ENCODE measurements at regions not wholly inside any gene's neighbourhood (a gene's known extent, or its start where the extent isn't known, plus 50 kb on each side); places are given as distances from the start of the nearest gene placed in this dataset.

GRCh38 chr1:116321766-116322175, 51.3 kb upstream of the ATP1A1 start:
- TF ChIP-seq EZH2 (IDR thresholded peaks at IDR 0.05; ENCODE audit: insufficient read depth, low read length): no peak
- no peak for TF ChIP-seq CTCF (IDR thresholded peaks at IDR 0.05; ENCODE audit: insufficient read depth, low read depth, low read length)
- Mint-ChIP-seq H3K4me3 (ENCODE audit: unreplicated experiment) (no peak overlapping the region), H3K27ac (ENCODE audit: unreplicated experiment) (no peak overlapping the region), H3K27me3 (ENCODE audit: low read depth, unreplicated experiment) (peaks cover 2% of the 10 kb centered on the region), H3K9me3 (ENCODE audit: unreplicated experiment) (no peaks in the 10 kb centered on the region), H3K4me1 (ENCODE audit: low read depth, unreplicated experiment) (no peaks in the 10 kb centered on the region), H3K36me3 (ENCODE audit: low read depth, unreplicated experiment) (peaks cover 2% of the 10 kb centered on the region)
- no peaks in the 10 kb centered on the region for H3K27me3 ChIP-seq (ENCODE audit: insufficient read depth, low read length)
- DNase-seq (ENCODE audit: low read depth) (no peak), FAIRE-seq (no peak)
- H3K9me3 ChIP-seq (ENCODE audit: insufficient read depth, low read depth, low read length): no peaks in the 10 kb centered on the region
- no peaks in the 10 kb centered on the region for H3K4me1 ChIP-seq (ENCODE audit: insufficient read depth, low read length)
- no peak overlapping the region for H2AFZ ChIP-seq (ENCODE audit: low read depth, low read length)
- no peaks in the 10 kb centered on the region for H4K20me1 ChIP-seq (ENCODE audit: insufficient read depth, low read length)
- no peak overlapping the region for H3K27ac ChIP-seq (ENCODE audit: low read depth, low read length)
- no peak overlapping the region for H3K4me2 ChIP-seq (ENCODE audit: low read length)
- H3K36me3 ChIP-seq (ENCODE audit: insufficient read depth, low read length): no peaks in the 10 kb centered on the region
- H3K4me3 ChIP-seq (ENCODE audit: insufficient read depth, low read depth, low read length): no peak overlapping the region
- no peaks in the 10 kb centered on the region for H3K79me2 ChIP-seq (ENCODE audit: insufficient read depth, low read length)
- no peak overlapping the region for H3K9ac ChIP-seq (ENCODE audit: low read length)

DNA sequence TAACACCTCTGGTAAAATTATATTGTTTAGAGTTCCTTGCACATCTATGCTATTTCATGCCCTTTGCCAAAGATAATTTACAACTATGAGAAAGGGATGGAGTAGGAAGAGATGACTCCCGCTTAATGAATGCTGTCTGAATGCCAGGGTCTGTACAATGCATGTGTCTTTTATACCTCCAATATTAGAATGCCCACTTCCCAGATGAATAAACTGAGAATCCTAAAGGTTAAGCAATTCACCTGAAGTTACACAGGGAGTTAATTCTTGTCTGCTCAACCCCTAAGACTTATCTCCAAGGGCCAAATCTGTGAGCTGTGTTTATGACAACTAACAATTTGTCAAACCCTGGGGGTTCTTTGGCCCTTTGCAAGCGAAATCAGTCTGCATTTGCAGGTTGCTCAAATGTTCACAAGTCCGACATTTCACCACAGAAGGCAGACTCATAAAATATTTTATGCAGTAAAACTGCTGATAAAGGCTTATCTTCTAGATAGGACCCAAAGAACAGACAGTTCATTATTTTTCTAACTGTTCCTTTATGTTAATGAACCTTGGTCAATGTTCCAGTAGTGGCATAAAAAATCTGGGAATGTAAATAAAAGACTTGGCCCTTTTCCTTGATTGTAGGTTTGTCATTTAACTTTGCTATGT, 50.2 kb upstream of the ATP1A1 start:
- peaks cover 2% of the 10 kb centered on the region for H3K36me3 Mint-ChIP-seq (ENCODE audit: low read depth, unreplicated experiment)
- peaks cover 2% of the 10 kb centered on the region for H3K27me3 Mint-ChIP-seq (ENCODE audit: low read depth, unreplicated experiment)
- H3K4me3 ChIP-seq (ENCODE audit: insufficient read depth, low read depth, low read length): no peak overlapping the region
- H3K4me1 ChIP-seq (ENCODE audit: insufficient read depth, low read length): no peaks in the 10 kb centered on the region
- H3K4me3 Mint-ChIP-seq (ENCODE audit: unreplicated experiment): no peak overlapping the region
- no peaks in the 10 kb centered on the region for H3K79me2 ChIP-seq (ENCODE audit: insufficient read depth, low read length)
- no peaks in the 10 kb centered on the region for H3K4me1 Mint-ChIP-seq (ENCODE audit: low read depth, unreplicated experiment)
- no peaks in the 10 kb centered on the region for H3K27me3 ChIP-seq (ENCODE audit: insufficient read depth, low read length)
- no peak for FAIRE-seq
- H4K20me1 ChIP-seq (ENCODE audit: insufficient read depth, low read length): no peaks in the 10 kb centered on the region
- no peak overlapping the region for H3K27ac Mint-ChIP-seq (ENCODE audit: unreplicated experiment)
- no peak for DNase-seq (ENCODE audit: low read depth)
- H3K9ac ChIP-seq (ENCODE audit: low read length): no peak overlapping the region
- H2AFZ ChIP-seq (ENCODE audit: low read depth, low read length): no peak overlapping the region
- no peaks in the 10 kb centered on the region for H3K9me3 ChIP-seq (ENCODE audit: insufficient read depth, low read depth, low read length)
- H3K27ac ChIP-seq (ENCODE audit: low read depth, low read length): no peak overlapping the region
- H3K36me3 ChIP-seq (ENCODE audit: insufficient read depth, low read length): no peaks in the 10 kb centered on the region
- no peaks in the 10 kb centered on the region for H3K9me3 Mint-ChIP-seq (ENCODE audit: unreplicated experiment)
- H3K4me2 ChIP-seq (ENCODE audit: low read length): no peak overlapping the region
- no peak for TF ChIP-seq CTCF (IDR thresholded peaks at IDR 0.05; ENCODE audit: insufficient read depth, low read depth, low read length)
- no peak for TF ChIP-seq EZH2 (IDR thresholded peaks at IDR 0.05; ENCODE audit: insufficient read depth, low read length)
